ENCODE measurements at regions not wholly inside any gene's neighbourhood (a gene's known extent, or its start where the extent isn't known, plus 50 kb on each side); places are given as distances from the start of the nearest gene placed in this dataset.

- TF ChIP-seq CEBPB (IDR thresholded peaks at IDR 0.05; ENCODE audit: low read depth), result no peak
- no peak for TF ChIP-seq MAX (IDR thresholded peaks at IDR 0.05)
- no peak for TF ChIP-seq CTCF (IDR thresholded peaks at IDR 0.05 in 2 of 3, conservative IDR thresholded peaks at IDR 0.05 in 1 of 3; ENCODE audit: borderline replicate concordance in 1 of 3, insufficient read depth in 1 of 3, low read depth in 2 of 3, low read length in 2 of 3)
- no peak for TF ChIP-seq POLR2AphosphoS5 (IDR thresholded peaks at IDR 0.05; ENCODE audit: low read depth, low read length)
- no peak for TF ChIP-seq POLR2A (IDR thresholded peaks at IDR 0.05; ENCODE audit: borderline replicate concordance, extremely low read depth, insufficient read depth, insufficient read length)
- no peak for TF ChIP-seq EZH2phosphoT487 (IDR thresholded peaks at IDR 0.05; ENCODE audit: borderline replicate concordance)
- no peak for TF ChIP-seq SIN3A (IDR thresholded peaks at IDR 0.05; ENCODE audit: low read depth)
- TF ChIP-seq EZH2 (IDR thresholded peaks at IDR 0.05), result no peak
Measured at GRCh38 chr15:91698241-91698640, 155.3 kb upstream of the SLCO3A1 start.

Data from HCT116 (cell line).